Keratinocyte (primary cell): ENCODE measurements at regions not wholly inside any gene's neighbourhood (a gene's known extent, or its start where the extent isn't known, plus 50 kb on each side); places are given as distances from the start of the nearest gene placed in this dataset.
"Not testable (repeated sequence)": the region's sequence is repeated elsewhere in the genome, so short reads cannot be mapped to it uniquely, and the experiment has no call there.

Experiments
- DNase-seq: peaks from one replicate; pipeline ENCODE4 v3.0.0-alpha.2; 2011; ENCODE audit warnings: low read depth, missing footprints, low spot score
- FAIRE-seq: peaks from 2 replicates; lab custom pipeline; 2011; peaks lifted over from hg19 to GRCh38; lab: Jason Lieb, UNC
- H2AFZ ChIP-seq: 2 replicates; pipeline ENCODE4 v1.6.0; 2012; ENCODE audit warnings: low read length, control low read depth, inconsistent platforms; ENCODE audit not compliant: control insufficient read depth
- H3K27ac ChIP-seq: 2 replicates; pipeline ENCODE4 v1.5.1; 2011; ENCODE audit warnings: low read length; ENCODE audit not compliant: control insufficient read depth, insufficient read depth
- H3K27me3 ChIP-seq: 3 replicates; pipeline ENCODE4 v1.6.0; 2011; ENCODE audit warnings: low read length; ENCODE audit not compliant: control insufficient read depth, insufficient read depth; ENCODE audit errors: extremely low read depth
- H3K36me3 ChIP-seq, 2 experiments: 2 replicates in 1 of 2; 3 replicates in 1 of 2; pipeline ENCODE4 v1.5.1; 2011; ENCODE audit warnings: low read length in 2 of 2, mild to moderate bottlenecking in 1 of 2; ENCODE audit not compliant: control insufficient read depth in 2 of 2, insufficient read depth in 2 of 2; ENCODE audit errors: extremely low read depth in 1 of 2
- H3K4me1 ChIP-seq: 3 replicates; pipeline ENCODE4 v1.5.1; 2011; ENCODE audit warnings: low read length; ENCODE audit not compliant: control insufficient read depth, insufficient read depth; ENCODE audit errors: extremely low read depth
- H3K4me2 ChIP-seq: 3 replicates; pipeline ENCODE4 v1.6.0; 2011; ENCODE audit warnings: low read depth, low read length; ENCODE audit not compliant: control insufficient read depth, insufficient read depth; ENCODE audit errors: extremely low read depth
- H3K4me3 ChIP-seq, 3 experiments: fragments of 200-600 bp in 1 of 3; sonication (generic) in 1 of 3; 2 replicates in 2 of 3; 3 replicates in 1 of 3; pipeline ENCODE4 v1.5.1; 2011 to 2016; ENCODE audit warnings: low read length in 3 of 3, mild to moderate bottlenecking in 3 of 3, control low read depth in 2 of 3, inconsistent platforms in 1 of 3, low read depth in 1 of 3, mixed read lengths in 1 of 3, mixed run types in 1 of 3, moderate library complexity in 1 of 3; ENCODE audit not compliant: control insufficient read depth in 2 of 3, insufficient read depth in 2 of 3; ENCODE audit errors: extremely low read depth in 1 of 3
- H3K79me2 ChIP-seq: 2 replicates; pipeline ENCODE4 v1.6.0; 2012; ENCODE audit warnings: low read length; ENCODE audit not compliant: control insufficient read depth, insufficient read depth
- H3K9ac ChIP-seq: 3 replicates; pipeline ENCODE4 v1.6.0; 2011; ENCODE audit warnings: low read length; ENCODE audit not compliant: control insufficient read depth, insufficient read depth; ENCODE audit errors: extremely low read depth
- H3K9me1 ChIP-seq: 3 replicates; pipeline ENCODE4 v1.6.0; 2011; ENCODE audit warnings: low read length; ENCODE audit not compliant: control insufficient read depth, insufficient read depth; ENCODE audit errors: extremely low read depth
- H3K9me3 ChIP-seq: 2 replicates; pipeline ENCODE4 v1.5.1; 2012; ENCODE audit warnings: low read depth, low read length; ENCODE audit not compliant: control insufficient read depth
- H4K20me1 ChIP-seq: 3 replicates; pipeline ENCODE4 v1.6.0; 2011; ENCODE audit warnings: low read length; ENCODE audit not compliant: control insufficient read depth, insufficient read depth; ENCODE audit errors: extremely low read depth
- EZH2 ChIP-seq: IDR thresholded peaks from one replicate; pipeline ENCODE4 v1.6.1; 2012; ENCODE audit warnings: inconsistent platforms, mild to moderate bottlenecking, low read length, moderate library complexity
- dilution Hi-C: fragments of 300-500 bp; cut with MboI; formaldehyde crosslinking; loops from one replicate; pipeline ENCODE4 v1.7.0; 2020; ENCODE audit warnings: low sequenced_read_pairs; ENCODE audit not compliant: extremely low pct_ligation_motif_present
- TF ChIP-seq, protein P1 (sequence below), 3 experiments: IDR thresholded peaks in 1 of 3; conservative IDR thresholded peaks in 1 of 3; optimal IDR thresholded peaks in 1 of 3; 2 replicates in 2 of 3; 3 replicates in 1 of 3; pipeline versions ENCODE3 to v1.5.1; 2011; ENCODE audit warnings: low read length in 3 of 3, mild to moderate bottlenecking in 3 of 3, moderate library complexity in 2 of 3, control low read depth in 1 of 3, inconsistent platforms in 1 of 3; ENCODE audit not compliant: insufficient read depth in 2 of 3; ENCODE audit errors: extremely low read depth in 1 of 3

DNA sequence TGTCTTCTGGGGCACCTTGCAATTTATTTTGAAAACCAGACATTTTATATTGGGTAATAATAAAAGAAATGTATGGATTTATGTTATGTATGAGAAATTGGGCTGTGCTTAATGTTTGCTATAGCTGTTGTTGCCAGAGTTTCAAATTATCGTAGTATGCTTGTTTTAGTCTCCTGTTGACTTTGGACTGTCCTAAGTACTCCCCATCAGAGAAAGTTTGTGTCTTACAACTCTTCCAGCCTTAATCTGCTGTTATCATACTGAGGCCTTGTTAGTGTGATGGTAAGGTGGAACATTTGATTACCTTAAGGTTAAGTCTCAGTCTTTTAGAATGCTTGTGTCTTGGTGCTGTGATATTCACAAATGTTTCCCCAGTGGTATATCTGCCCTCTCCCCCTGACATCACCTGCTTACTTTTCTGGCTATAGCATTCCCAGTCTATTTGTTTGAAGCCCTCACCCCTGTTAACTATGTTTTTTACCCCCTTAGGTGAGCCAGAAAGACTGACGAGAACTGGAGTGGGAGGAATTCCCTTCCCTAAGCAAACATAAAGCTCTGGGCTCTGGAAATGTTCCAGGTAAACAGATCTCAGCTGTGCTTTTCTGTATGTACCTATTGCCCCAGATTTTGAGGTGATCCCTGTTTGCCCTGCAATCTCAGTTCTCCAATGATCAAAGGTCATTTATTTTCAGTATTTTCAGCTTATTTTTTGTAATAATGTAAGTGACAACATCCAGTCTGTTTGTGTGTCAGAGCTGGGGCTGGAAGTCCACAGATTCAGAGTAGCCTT is 581.1 kb upstream of the CITED2 start:
- H3K79me2 ChIP-seq: no peaks in the 10 kb centered on the region
- no peak overlapping the region for H3K9ac ChIP-seq
- no peaks in the 10 kb centered on the region for H3K9me3 ChIP-seq
- FAIRE-seq (no peak), DNase-seq (no peak)
- no peak overlapping the region for H2AFZ ChIP-seq
- H3K4me3 ChIP-seq: no peak overlapping the region
- no peaks in the 10 kb centered on the region for H3K36me3 ChIP-seq
- no peaks in the 10 kb centered on the region for H3K9me1 ChIP-seq
- H3K27me3 ChIP-seq: no peaks in the 10 kb centered on the region
- no peak overlapping the region for H3K4me2 ChIP-seq
- peaks cover 1% of the 10 kb centered on the region for H3K4me1 ChIP-seq
- no peak overlapping the region for H3K27ac ChIP-seq
- no peaks in the 10 kb centered on the region for H4K20me1 ChIP-seq
- TF ChIP-seq, protein P1, sequence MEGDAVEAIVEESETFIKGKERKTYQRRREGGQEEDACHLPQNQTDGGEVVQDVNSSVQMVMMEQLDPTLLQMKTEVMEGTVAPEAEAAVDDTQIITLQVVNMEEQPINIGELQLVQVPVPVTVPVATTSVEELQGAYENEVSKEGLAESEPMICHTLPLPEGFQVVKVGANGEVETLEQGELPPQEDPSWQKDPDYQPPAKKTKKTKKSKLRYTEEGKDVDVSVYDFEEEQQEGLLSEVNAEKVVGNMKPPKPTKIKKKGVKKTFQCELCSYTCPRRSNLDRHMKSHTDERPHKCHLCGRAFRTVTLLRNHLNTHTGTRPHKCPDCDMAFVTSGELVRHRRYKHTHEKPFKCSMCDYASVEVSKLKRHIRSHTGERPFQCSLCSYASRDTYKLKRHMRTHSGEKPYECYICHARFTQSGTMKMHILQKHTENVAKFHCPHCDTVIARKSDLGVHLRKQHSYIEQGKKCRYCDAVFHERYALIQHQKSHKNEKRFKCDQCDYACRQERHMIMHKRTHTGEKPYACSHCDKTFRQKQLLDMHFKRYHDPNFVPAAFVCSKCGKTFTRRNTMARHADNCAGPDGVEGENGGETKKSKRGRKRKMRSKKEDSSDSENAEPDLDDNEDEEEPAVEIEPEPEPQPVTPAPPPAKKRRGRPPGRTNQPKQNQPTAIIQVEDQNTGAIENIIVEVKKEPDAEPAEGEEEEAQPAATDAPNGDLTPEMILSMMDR (optimal IDR thresholded peaks at IDR 0.05 in 1 of 3, IDR thresholded peaks at IDR 0.05 in 1 of 3, conservative IDR thresholded peaks at IDR 0.05 in 1 of 3; ENCODE audit: extremely low read depth in 1 of 3, insufficient read depth in 2 of 3, low read length in 3 of 3): no peak
- TF ChIP-seq EZH2: no peak
- dilution Hi-C loops: no loop called here

DNA sequence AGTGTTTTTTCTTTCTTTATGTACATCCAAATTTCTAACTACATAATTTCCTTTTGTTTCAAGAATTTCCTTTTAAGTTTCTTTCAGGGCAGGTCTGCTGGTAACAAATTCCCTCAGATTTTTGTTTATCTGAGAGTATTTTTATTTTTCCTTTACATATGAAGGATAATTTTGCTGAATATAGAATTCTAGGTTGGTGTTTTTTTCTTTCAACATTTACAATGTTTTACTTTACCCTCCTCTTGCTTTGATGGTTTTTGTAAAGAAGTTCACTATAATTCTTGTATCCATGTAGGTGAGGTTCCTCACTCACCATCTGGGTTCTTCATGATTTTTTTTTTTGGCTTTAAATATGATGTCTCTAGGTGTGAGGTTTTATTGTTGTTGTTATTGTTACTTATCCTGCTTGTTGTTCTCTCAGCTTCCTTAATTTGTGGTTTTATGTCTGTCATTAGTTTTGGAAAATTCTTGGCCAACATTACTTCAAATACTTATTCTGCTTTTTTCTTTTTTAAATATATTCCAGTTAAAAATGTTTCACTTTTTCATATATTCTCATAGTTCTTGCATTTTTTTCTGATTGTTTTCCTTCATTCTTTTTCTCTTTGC is 580.1 kb upstream of the CITED2 start:
- no peaks in the 10 kb centered on the region for H4K20me1 ChIP-seq
- no peak for FAIRE-seq
- DNase-seq: no peak
- no peak overlapping the region for H3K4me3 ChIP-seq
- H2AFZ ChIP-seq: no peak overlapping the region
- H3K36me3 ChIP-seq: no peaks in the 10 kb centered on the region
- H3K27me3 ChIP-seq: no peaks in the 10 kb centered on the region
- TF ChIP-seq, protein P1 (optimal IDR thresholded peaks at IDR 0.05 in 1 of 3, IDR thresholded peaks at IDR 0.05 in 1 of 3, conservative IDR thresholded peaks at IDR 0.05 in 1 of 3; ENCODE audit: extremely low read depth in 1 of 3, insufficient read depth in 2 of 3, low read length in 3 of 3): no peak
- TF ChIP-seq EZH2: no peak
- no peak overlapping the region for H3K9ac ChIP-seq
- H3K9me1 ChIP-seq: no peaks in the 10 kb centered on the region
- H3K4me2 ChIP-seq: no peak overlapping the region
- H3K4me1 ChIP-seq: no peaks in the 10 kb centered on the region
- H3K79me2 ChIP-seq: no peaks in the 10 kb centered on the region
- H3K27ac ChIP-seq: no peak overlapping the region
- dilution Hi-C loops: no loop called here
- no peaks in the 10 kb centered on the region for H3K9me3 ChIP-seq

DNA sequence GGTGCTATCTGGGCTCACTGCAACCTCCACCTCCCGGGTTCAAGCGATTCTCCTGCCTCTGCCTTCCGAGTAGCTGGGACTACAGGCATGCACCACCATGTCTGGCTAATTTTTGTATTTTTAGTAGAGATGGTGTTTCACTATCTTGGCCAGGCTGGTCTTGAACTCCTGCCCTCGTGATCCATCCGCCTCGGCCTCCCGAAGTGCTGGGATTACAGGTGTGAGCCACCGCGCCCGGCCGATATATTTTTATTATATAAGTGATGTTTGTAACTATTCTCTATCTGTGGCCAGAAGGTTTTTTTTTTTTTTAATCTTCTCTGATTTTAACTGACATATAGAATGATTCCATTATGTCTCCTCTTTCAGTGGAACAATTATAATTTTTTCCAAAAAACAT is 579.3 kb upstream of the CITED2 start:
- H3K4me1 ChIP-seq, H3K9ac ChIP-seq, H3K9me3 ChIP-seq, DNase-seq, H3K36me3 ChIP-seq, H4K20me1 ChIP-seq, H3K79me2 ChIP-seq, H3K27me3 ChIP-seq, H3K4me2 ChIP-seq, H2AFZ ChIP-seq, H3K9me1 ChIP-seq, H3K27ac ChIP-seq, FAIRE-seq, H3K4me3 ChIP-seq, dilution Hi-C loops: not testable (repeated sequence)
